Right kidney (tissue), 1 donor: ENCODE measurements at regions not wholly inside any gene's neighbourhood (a gene's known extent, or its start where the extent isn't known, plus 50 kb on each side); places are given as distances from the start of the nearest gene placed in this dataset.
"Not testable (repeated sequence)": the region's sequence is repeated elsewhere in the genome, so short reads cannot be mapped to it uniquely, and the experiment has no call there.

Experiments used
- DNase-seq: peaks from one replicate; pipeline ENCODE4 v3.0.0-alpha.2; 2016

- DNase-seq: no peak
Observed at GRCh38 chr5:130555429-130555828, 609.6 kb downstream of the HINT1 start.

- no peak for DNase-seq
Observed at GRCh38 chr5:130550562-130550928, 614.5 kb downstream of the HINT1 start.

DNA sequence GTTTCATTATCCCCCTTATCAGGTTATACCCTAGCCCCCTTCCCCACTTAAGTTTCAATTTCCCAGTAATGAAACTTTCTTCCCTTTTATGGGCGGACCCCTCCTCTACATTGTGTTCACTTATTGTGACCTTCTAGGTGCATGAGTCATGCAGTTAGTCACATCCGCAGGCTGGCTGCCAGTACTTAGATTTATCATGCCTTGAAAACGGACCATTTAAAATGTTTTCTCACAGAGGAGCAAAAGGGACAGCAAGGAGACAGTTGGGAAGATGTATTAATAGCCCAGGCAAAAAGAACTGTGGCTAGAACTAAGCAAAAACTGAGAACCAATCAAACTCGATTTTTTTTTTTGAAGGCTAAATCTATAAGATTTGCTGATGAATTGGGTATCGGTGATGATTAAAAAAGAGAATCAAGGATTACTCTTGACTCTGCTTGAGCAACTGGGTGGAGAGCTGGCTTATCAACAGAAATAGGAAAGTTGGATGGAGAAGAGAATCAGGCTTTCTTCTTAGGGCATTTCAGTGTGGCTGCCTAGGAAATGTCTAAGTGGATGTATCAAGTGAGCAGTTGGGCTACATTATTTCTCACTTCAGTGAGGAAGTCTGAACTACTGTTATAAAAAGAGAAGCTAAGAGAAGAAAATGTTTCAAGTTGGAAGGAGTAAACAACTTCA is 615.0 kb downstream of the HINT1 start:
- DNase-seq: no peak

DNA sequence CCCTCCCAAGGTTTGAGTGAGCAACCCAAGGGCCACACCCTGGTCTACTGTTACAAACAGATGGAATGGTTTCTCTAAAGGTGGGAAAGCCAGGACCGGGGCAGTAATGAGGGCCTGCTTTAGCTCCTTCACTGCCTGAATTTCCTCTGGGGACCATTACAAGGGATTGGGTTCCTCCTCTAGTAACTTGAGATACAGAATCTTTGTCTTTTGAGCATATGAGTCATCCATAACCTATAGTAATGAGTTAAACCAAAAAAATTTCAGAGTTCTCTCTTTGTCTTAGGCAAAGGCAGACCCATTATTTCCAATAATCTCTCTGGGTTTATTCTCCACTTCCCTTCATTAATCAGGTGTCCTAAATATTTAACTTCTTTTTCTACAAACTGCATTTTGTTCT is 618.8 kb downstream of the HINT1 start:
- DNase-seq: no peak

- DNase-seq: no peak
Observed at GRCh38 chr5:130545291-130545690, 619.8 kb downstream of the HINT1 start.

- no peak for DNase-seq
Observed at GRCh38 chr5:130541617-130542221, 623.3 kb downstream of the HINT1 start.

- DNase-seq: no peak
Observed at GRCh38 chr5:130536691-130537090, 628.4 kb downstream of the HINT1 start.

GRCh38 chr5:130532786-130533185 is 628.5 kb downstream of the CHSY3 start:
- no peak for DNase-seq

DNA sequence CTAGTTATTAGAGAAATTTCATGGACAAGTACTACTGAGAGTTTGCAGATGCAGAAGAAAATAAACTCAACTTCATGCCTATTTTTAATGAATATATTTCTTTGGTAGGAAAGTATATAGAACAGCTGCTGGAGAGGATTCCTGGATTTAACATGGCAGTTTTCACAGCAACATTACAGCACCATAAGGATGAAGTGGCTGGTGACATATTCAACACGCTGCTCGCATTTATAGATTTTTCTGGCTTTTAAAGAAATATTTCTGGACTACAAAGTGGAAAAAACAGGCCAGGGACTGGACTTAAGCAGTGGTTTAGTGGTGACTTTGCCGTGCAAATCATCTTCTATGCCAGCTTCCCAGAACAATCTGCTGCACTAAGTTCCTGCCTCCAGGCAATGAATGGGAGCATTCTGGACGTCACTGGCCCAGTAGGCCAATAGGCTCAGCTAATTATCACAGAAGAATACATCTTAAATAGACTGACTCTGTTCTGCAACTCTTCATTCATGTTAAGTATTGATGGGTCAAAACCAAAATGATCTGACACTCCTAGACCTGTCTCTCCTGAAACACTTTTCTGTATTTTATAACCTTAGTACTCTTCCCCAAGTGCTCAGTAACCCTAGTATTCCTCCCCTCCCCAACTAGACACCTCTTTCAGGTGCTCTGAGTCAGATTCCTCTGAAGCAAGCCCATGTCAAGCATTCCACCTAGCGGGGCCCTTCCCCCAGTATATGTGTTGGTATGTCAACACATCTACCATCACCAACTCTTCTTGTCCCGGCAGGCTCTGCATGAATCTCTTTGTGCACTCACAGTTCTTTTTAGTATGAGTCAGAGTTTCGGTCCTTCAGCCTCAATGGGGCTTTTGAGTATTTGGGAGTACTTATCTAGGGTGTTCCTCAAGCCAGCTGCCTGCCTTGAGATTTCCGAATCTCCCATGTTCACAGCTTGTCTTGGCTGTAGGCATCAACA is 625.5 kb downstream of the CHSY3 start:
- no peak for DNase-seq

- no peak for DNase-seq
Observed at GRCh38 chr5:130529111-130529510, 624.8 kb downstream of the CHSY3 start.

DNA sequence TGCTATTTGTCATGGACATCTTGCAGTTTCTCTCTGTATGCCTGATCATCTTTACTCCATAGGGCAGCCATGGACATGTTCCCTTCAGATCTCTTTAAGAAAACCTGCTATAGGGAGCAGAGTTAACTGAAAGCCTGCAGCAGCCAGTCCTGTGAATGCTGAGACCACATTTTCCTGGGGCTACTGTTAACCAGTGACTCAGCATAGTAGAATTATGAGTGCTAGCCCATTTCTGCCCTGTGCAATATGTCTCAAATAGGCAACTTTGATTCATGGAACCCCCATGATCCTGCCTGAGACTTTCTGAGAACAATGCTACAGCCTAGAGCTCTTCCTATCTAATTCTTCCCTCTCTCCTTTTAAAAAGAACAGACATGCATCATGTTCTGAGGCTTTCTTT is 624.2 kb downstream of the CHSY3 start:
- no peak for DNase-seq

GRCh38 chr5:130526708-130527107 is 622.4 kb downstream of the CHSY3 start:
- DNase-seq: no peak

DNA sequence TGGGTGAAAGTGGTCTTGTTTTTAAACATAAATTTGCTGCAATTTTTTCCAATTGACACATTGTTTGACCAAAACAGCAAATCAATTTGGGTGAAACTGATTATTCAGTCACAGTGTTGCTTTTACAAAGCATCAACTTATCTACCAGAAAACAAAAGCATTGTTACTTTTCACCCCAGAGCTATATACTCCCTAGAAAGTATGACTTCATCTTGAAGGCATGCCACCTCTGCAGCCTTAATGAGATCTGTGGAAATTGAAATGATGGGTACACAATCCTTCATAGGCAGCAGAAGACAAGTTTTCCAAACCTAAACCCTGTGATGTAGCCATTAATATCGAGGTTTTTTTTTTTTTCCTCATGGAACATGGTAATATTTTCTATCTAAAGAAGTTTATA is 615.9 kb downstream of the CHSY3 start:
- DNase-seq: no peak

GRCh38 chr5:130514984-130515690 is 610.9 kb downstream of the CHSY3 start:
- no peak for DNase-seq

GRCh38 chr5:130502702-130503101 is 598.4 kb downstream of the CHSY3 start:
- no peak for DNase-seq

- no peak for DNase-seq
Observed at GRCh38 chr5:130501151-130501865, 597.0 kb downstream of the CHSY3 start.

GRCh38 chr5:130500495-130500894 is 596.2 kb downstream of the CHSY3 start:
- DNase-seq: not testable (repeated sequence)

DNA sequence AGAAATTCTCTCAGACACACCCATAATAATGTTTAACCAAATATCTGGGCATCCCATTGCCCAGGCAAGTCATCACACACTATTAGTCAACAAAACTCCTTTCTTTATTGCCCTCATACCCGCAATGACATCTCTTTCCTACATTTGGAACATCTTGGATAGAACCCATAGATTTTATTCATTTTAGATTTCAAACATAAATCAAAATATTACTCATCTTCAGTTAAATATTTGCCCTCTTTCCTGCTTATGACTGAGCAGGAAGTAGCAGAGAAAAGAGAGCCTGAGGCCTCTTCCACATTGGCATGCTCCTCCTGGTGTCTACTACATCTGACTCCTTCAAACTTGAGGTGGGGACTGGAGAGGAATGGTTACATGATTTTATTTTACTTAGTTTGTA is 592.0 kb downstream of the CHSY3 start:
- no peak for DNase-seq

- no peak for DNase-seq
Observed at GRCh38 chr5:130488252-130488651, 584.0 kb downstream of the CHSY3 start.

- DNase-seq: no peak
Observed at GRCh38 chr5:130479045-130479804, 575.0 kb downstream of the CHSY3 start.

DNA sequence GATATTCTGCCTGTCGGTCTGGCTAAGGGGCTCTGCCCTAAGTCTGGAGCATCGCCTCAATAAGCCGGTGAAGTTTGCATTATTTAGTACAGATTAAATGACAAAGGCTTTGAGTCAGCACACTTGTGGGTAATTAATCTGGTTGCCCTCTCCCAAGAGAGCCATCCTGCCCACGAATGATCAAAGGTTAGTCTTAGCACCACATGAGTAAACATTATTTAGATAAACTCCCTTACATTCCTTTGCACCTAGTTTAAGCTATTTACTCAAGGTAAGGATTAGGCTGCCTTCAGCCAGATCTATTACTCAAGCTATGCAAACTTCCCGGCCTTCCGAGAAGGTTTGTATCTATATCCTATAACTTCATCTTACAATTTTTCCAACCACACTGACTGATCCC is 572.1 kb downstream of the CHSY3 start:
- no peak for DNase-seq
